ENCODE measurements at regions not wholly inside any gene's neighbourhood (a gene's known extent, or its start where the extent isn't known, plus 50 kb on each side); places are given as distances from the start of the nearest gene placed in this dataset.
"Not testable (repeated sequence)": the region's sequence is repeated elsewhere in the genome, so short reads cannot be mapped to it uniquely, and the experiment has no call there.

DNA sequence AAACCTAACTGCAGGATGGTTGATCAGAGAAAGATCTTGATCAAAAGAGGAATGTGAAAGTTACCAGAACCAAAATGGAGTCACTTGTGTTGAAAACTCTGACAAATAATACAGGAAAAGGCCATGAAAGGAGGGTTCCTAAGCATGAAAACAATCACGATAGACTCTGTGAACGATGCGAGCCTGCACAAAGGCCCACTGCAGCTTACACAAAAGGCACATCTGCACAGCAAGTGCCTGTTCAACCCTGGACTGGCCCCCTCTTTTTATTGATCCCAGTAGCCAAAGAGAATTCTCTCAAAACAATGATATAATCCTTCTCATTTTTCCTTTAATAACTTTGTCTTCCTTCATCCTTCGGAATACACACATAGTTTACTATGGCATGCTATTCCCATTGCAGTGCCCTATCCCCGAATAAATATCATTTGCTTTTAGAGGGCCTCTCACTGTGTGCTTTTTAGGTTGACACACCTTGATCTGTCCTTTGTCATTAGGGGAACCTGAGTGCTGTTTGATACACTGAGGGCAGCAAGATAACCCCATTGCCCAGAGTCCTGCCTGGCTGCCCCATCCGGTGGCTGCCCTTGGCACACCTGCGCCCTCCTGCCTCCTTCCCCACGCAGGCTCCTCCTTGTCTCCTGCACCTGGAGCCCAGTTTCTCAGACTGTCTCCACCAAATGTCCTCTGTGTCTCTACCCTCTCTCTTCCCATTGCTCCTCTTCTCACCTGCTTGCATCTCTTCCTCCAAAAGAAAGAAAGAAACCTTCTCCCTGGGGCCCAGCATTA lies 98.3 kb upstream of the FRMD1 start:
- DNase-seq (ENCODE audit: low spot score) = no peak

GRCh38 chr6:168171673-168172353 lies 92.8 kb upstream of the FRMD1 start:
- no peak for DNase-seq (ENCODE audit: low spot score)

GRCh38 chr6:168170841-168171601 lies 92.0 kb upstream of the FRMD1 start:
- DNase-seq (ENCODE audit: low spot score) = no peak

DNA sequence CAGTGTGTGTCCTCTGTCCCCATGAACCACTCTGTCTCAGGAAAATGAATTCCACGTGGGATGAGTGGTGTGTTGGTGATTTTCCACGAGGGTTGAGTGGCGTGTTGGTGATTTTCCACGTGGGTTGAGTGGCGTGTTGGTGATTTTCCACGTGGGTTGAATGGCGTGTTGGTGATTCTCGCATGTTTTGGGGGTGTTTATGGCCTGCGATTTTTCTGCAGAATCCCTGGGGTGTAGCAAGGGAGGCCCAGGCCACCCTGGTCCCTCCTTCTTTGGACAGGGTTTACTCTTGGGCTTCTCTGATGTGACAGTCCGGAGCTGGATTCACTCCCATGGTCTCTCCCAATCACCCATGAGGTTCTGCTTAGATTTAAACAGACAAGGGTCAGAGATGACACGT lies 90.6 kb upstream of the FRMD1 start:
- DNase-seq (ENCODE audit: low spot score) = no peak

DNA sequence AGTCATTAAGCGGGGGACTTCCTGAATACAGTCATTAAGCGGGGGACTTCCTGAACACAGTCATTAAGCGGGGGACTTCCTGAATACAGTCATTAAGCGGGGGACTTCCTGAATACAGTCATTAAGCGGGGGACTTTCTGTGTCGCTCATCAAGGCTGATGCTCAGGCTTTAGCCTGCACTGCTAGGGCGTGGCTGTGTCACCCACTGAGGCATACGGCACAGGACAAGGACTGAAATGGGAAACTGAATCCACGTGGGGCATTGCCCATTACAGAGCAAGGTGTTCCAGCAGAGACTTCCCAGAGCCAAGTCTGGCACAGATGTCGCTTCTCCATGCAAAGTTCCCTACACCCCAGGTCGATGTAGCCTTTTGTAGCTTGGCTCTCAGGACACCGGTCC lies 89.9 kb upstream of the FRMD1 start:
- not testable (repeated sequence) for DNase-seq (ENCODE audit: low spot score)

DNA sequence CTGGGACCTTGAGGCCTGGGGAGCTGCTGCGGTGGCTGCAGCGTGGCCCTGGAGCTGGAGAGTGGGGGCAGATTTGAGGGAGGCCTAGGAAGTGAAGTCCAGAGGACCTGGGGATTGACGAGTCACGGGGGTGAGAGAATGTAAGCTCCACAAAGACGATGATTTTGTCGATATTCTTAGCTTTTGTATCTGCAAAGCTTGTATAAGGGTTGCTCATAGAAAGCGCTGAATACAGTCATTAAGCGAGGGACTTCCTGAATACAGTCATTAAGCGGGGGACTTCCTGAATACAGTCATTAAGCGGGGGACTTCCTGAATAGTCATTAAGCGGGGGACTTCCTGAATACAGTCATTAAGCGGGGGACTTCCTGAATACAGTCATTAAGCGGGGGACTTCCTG lies 89.3 kb upstream of the FRMD1 start:
- DNase-seq (ENCODE audit: low spot score) = not testable (repeated sequence)

GRCh38 chr6:168167431-168168315 lies 88.7 kb upstream of the FRMD1 start:
- no peak for DNase-seq (ENCODE audit: low spot score)

GRCh38 chr6:168166627-168167026 lies 87.6 kb upstream of the FRMD1 start:
- no peak for DNase-seq (ENCODE audit: low spot score)

- no peak for DNase-seq (ENCODE audit: low spot score)
Measured at GRCh38 chr6:168165891-168166290, 86.9 kb upstream of the FRMD1 start.

GRCh38 chr6:168165373-168165772 lies 86.4 kb upstream of the FRMD1 start:
- no peak for DNase-seq (ENCODE audit: low spot score)

GRCh38 chr6:168164462-168165061 lies 85.5 kb upstream of the FRMD1 start:
- DNase-seq (ENCODE audit: low spot score) = no peak

DNA sequence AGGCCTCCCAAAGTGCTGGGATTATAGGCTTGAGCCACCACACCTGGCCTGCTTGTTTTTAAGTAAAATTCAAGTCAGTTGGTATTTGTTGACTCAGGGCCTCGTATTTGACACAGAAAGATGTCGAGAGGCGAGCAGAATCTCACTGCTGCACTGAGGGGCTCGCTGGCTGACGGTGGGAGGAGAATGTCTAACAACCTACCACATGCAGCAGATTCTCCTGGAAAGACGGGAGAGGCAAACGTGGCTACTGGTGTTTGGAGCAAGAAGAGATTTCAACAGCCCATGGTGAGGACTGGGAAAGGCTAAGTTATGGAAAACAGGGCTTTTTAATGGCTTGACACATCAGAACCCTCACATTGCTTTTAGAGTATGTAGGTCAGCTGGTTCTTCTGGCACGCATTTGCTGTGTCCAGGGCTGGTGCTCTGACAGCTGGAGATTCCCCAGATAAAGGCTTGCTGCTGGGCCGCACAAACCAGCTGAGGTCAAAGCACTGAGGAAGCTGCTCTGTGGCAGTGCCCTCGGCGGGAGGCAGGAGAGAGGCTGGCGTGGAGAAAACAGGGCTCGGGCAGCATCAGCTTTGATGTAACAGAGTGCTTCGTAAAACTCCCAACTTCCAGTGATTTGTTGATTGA lies 84.2 kb upstream of the FRMD1 start:
- no peak for DNase-seq (ENCODE audit: low spot score)

- DNase-seq (ENCODE audit: low spot score) = peak; percentile 2
Measured at GRCh38 chr6:168162366-168162765, 83.4 kb upstream of the FRMD1 start.

GRCh38 chr6:168161371-168161750 lies 82.3 kb upstream of the FRMD1 start:
- no peak for DNase-seq (ENCODE audit: low spot score)

GRCh38 chr6:168160506-168161370 lies 81.7 kb upstream of the FRMD1 start:
- no peak for DNase-seq (ENCODE audit: low spot score)

GRCh38 chr6:168159506-168159905 lies 80.5 kb upstream of the FRMD1 start:
- DNase-seq (ENCODE audit: low spot score) = no peak

- no peak for DNase-seq (ENCODE audit: low spot score)
Measured at GRCh38 chr6:168158980-168159349, 80.0 kb upstream of the FRMD1 start.

GRCh38 chr6:168158213-168158979 lies 79.4 kb upstream of the FRMD1 start:
- no peak for DNase-seq (ENCODE audit: low spot score)
